Endothelial cell of umbilical vein (primary cell): ENCODE measurements at regions not wholly inside any gene's neighbourhood (a gene's known extent, or its start where the extent isn't known, plus 50 kb on each side); places are given as distances from the start of the nearest gene placed in this dataset.

Experiments
- BruUV-seq: library from RNA; stranded (reverse); fragments of 400-500 nt; replicated peaks from 2 replicates; lab custom pipeline; 2021; lab: Mats Ljungman, UMichigan
- CTCF ChIA-PET: fragments of 300-600, 350-600 bp; sonication (Branson Sonifier 250); formaldehyde crosslinking; loops from one replicate; lab custom pipeline; 2021; ENCODE audit warnings: antibody characterized with exemption, inconsistent platforms; lab: Charles Lee
- POLR2A ChIA-PET: fragments of 300-600, 350-600 bp; sonication (Branson Sonifier 250); formaldehyde crosslinking; loops from one replicate; lab custom pipeline; 2021; ENCODE audit warnings: antibody characterized with exemption, inconsistent platforms; lab: Charles Lee
- DNase-seq: peaks from one replicate; pipeline ENCODE4 v3.0.0-alpha.2; 2011; ENCODE audit warnings: low read depth, low spot score
- FAIRE-seq: peaks from 2 replicates; lab custom pipeline; 2011; peaks lifted over from hg19 to GRCh38; lab: Jason Lieb, UNC
- H2AFZ ChIP-seq: 2 replicates; pipeline ENCODE4 v1.6.0; 2012; ENCODE audit warnings: low read depth, low read length, control low read depth, inconsistent platforms
- H3K27ac ChIP-seq: 2 replicates; pipeline ENCODE4 v1.5.1; 2011; ENCODE audit warnings: low read depth, mild to moderate bottlenecking, control low read depth, low read length, moderate library complexity; ENCODE audit not compliant: insufficient read depth
- H3K27me3 ChIP-seq, 2 experiments: 2 replicates each; pipeline versions ENCODE4 v1.6.0 to v1.6.1; 2011; ENCODE audit warnings: low read length in 2 of 2, mixed read lengths in 1 of 2; ENCODE audit not compliant: control insufficient read depth in 2 of 2, insufficient read depth in 2 of 2
- H3K36me3 ChIP-seq, 2 experiments: 2 replicates in 1 of 2; 3 replicates in 1 of 2; pipeline ENCODE4 v1.5.1; 2011; ENCODE audit warnings: low read length in 2 of 2, mild to moderate bottlenecking in 1 of 2, moderate library complexity in 1 of 2; ENCODE audit not compliant: control insufficient read depth in 2 of 2, insufficient read depth in 2 of 2; ENCODE audit errors: extremely low read depth in 1 of 2
- H3K4me1 ChIP-seq: 3 replicates; pipeline ENCODE4 v1.5.1; 2011; ENCODE audit warnings: mild to moderate bottlenecking, low read length; ENCODE audit not compliant: control insufficient read depth, insufficient read depth; ENCODE audit errors: extremely low read depth
- H3K4me2 ChIP-seq: 2 replicates; pipeline ENCODE4 v1.6.1; 2011; ENCODE audit warnings: low read length, control low read depth, mixed read lengths; ENCODE audit not compliant: insufficient read depth
- H3K4me3 ChIP-seq, 3 experiments: fragments of 200-600 bp in 1 of 3; sonication (generic), shearing (Covaris generic) in 1 of 3; replicated peaks in 1 of 3; 2 replicates each; pipeline ENCODE4 v1.5.1; 2011 to 2016; ENCODE audit warnings: control low read depth in 3 of 3, low read length in 3 of 3, mild to moderate bottlenecking in 2 of 3, inconsistent platforms in 1 of 3, low read depth in 1 of 3, moderate library complexity in 1 of 3; ENCODE audit not compliant: insufficient read depth in 1 of 3
- H3K79me2 ChIP-seq: 2 replicates; pipeline ENCODE4 v1.6.0; 2012; ENCODE audit warnings: low read length, inconsistent platforms; ENCODE audit not compliant: control insufficient read depth, insufficient read depth
- H3K9ac ChIP-seq: replicated peaks from 2 replicates; pipeline ENCODE3; 2011; ENCODE audit warnings: low read length, control low read depth; ENCODE audit not compliant: insufficient read depth; ENCODE audit errors: extremely low read depth
- H3K9me1 ChIP-seq: replicated peaks from 3 replicates; pipeline ENCODE4 v1.6.0; 2011; ENCODE audit warnings: mild to moderate bottlenecking, low read length; ENCODE audit not compliant: control insufficient read depth, insufficient read depth; ENCODE audit errors: extremely low read depth
- H3K9me3 ChIP-seq: replicated peaks from 2 replicates; pipeline ENCODE4 v1.5.1; 2012; ENCODE audit warnings: low read length, inconsistent platforms; ENCODE audit not compliant: control insufficient read depth, insufficient read depth
- H4K20me1 ChIP-seq: replicated peaks from 2 replicates; pipeline ENCODE3; 2011; ENCODE audit warnings: mild to moderate bottlenecking, low read length; ENCODE audit not compliant: control insufficient read depth, insufficient read depth; ENCODE audit errors: extremely low read depth
- CTCF ChIP-seq, 2 donors: IDR thresholded peaks; 1 replicate in 1 of 2; 2 replicates in 1 of 2; pipeline ENCODE4 v1.5.1; 2011; ENCODE audit warnings: low read length in 2 of 2, mild to moderate bottlenecking in 2 of 2, moderate library complexity in 2 of 2, control low read depth in 1 of 2, inconsistent platforms in 1 of 2, low read depth in 1 of 2; ENCODE audit not compliant: insufficient read depth in 1 of 2; ENCODE audit errors: extremely low read depth in 1 of 2
- EZH2 ChIP-seq: IDR thresholded peaks from 2 replicates; pipeline ENCODE4 v1.6.1; 2012; ENCODE audit warnings: borderline replicate concordance, low read depth, mild to moderate bottlenecking, moderate library complexity, low read length, inconsistent platforms; ENCODE audit not compliant: severe bottlenecking
- FOS ChIP-seq: IDR thresholded peaks from 2 replicates; pipeline ENCODE4 v1.6.1; 2011; ENCODE audit warnings: mild to moderate bottlenecking, low read length, moderate library complexity, borderline replicate concordance; ENCODE audit not compliant: insufficient read depth
- GATA2 ChIP-seq: IDR thresholded peaks from 2 replicates; pipeline ENCODE4 v1.7.0; 2011; ENCODE audit warnings: low read depth, mild to moderate bottlenecking, moderate library complexity, mixed read lengths, low read length; ENCODE audit not compliant: insufficient read length, insufficient read depth
- POLR2AphosphoS5 ChIP-seq: IDR thresholded peaks from 2 replicates; pipeline ENCODE4 v1.6.1; 2012; ENCODE audit warnings: low read depth, mild to moderate bottlenecking, control low read depth, low read length, moderate library complexity; ENCODE audit not compliant: insufficient read depth
- dilution Hi-C: fragments of 300-500 bp; cut with MboI; formaldehyde crosslinking; loops from one replicate; pipeline ENCODE4 v1.15.0; 2019; ENCODE audit warnings: low sequenced_read_pairs; ENCODE audit not compliant: extremely low pct_ligation_motif_present
- intact Hi-C: fragments of 100-400 bp; cut with micrococcal nuclease; formaldehyde crosslinking; loops from one replicate; pipeline ENCODE4 v1.10.0; 2022
- TF ChIP-seq, protein P1 (sequence below): IDR thresholded peaks from 2 replicates; pipeline ENCODE4 v1.6.1; 2011; ENCODE audit not compliant: insufficient read depth, insufficient read length

DNA sequence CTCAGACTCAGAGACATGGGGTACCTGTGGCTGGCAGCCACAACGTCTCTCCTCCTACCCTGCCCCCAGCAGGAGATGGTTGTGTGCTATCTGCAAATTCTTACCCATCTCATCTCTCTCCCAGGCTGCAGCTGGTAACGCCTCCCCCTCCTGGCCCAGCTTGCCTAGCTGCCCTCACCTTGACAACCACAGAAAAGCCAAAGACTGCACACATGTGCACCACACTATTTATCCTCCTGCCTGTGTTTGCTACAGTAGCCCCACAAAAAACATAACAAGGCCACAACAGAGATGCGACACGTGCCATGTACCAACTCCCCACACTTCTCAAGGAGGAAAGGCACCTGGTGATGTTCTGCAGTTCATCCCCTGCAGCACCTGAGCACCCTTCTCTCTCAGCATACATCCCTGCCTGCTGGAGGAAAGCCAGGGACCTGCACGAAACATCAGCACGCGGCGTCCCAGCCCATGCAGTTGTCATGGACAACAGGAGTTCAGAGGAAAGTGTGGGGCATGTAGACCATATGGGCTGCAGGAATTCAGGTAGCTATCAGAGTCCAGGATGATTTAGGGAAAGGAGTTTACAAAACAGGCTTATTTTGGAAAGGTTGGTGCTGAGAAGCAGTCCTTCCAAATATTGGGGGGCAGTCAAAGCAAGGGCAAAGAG lies 168.7 kb downstream of the C5orf15 start:
- CTCF ChIA-PET, result no interaction called here

More for the DNA sequence above, 168.7 kb downstream of the C5orf15 start:
- Histone ChIP-seq H3K9ac (no peak overlapping the region), H2AFZ (no peak overlapping the region), H3K27ac (no peak overlapping the region), H4K20me1 (no peaks in the 10 kb centered on the region), H3K4me2 (no peak overlapping the region), H3K4me3 (no peak overlapping the region), H3K36me3 (no peaks in the 10 kb centered on the region), H3K27me3 (peaks cover 0 to 10% of the 10 kb centered on the region in 2 experiments), H3K79me2 (no peaks in the 10 kb centered on the region), H3K9me3 (no peaks in the 10 kb centered on the region), H3K9me1 (no peaks in the 10 kb centered on the region), H3K4me1 (no peaks in the 10 kb centered on the region)
- intact Hi-C loops (no loop called here), dilution Hi-C loops (no loop called here)
- TF ChIP-seq FOS, result no peak
- TF ChIP-seq GATA2, result no peak
- TF ChIP-seq, protein P1, sequence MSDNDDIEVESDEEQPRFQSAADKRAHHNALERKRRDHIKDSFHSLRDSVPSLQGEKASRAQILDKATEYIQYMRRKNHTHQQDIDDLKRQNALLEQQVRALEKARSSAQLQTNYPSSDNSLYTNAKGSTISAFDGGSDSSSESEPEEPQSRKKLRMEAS, result no peak
- TF ChIP-seq CTCF (IDR thresholded peaks at IDR 0.05; ENCODE audit: extremely low read depth in 1 of 2, insufficient read depth in 1 of 2, low read depth in 1 of 2, low read length in 2 of 2), result no peak
- no peak for TF ChIP-seq EZH2
- no peak for TF ChIP-seq POLR2AphosphoS5
- FAIRE-seq, result no peak
- POLR2A ChIA-PET, result no interaction called here
- DNase-seq, result no peak
- BruUV-seq, result no TSS peak
